ENCODE measurements at regions not wholly inside any gene's neighbourhood (a gene's known extent, or its start where the extent isn't known, plus 50 kb on each side); places are given as distances from the start of the nearest gene placed in this dataset.

GRCh38 chr18:65380986-65381385, 369.8 kb upstream of the CDH7 start:
- TF ChIP-seq CTCF (conservative IDR thresholded peaks at IDR 0.05) = no peak
- H3K27ac ChIP-seq = no peak overlapping the region

- no peak overlapping the region for H3K27ac ChIP-seq
- no peak for TF ChIP-seq CTCF (conservative IDR thresholded peaks at IDR 0.05)
These were observed 370.2 kb upstream of the CDH7 start for GRCh38 chr18:65380571-65380970.

- TF ChIP-seq CTCF (conservative IDR thresholded peaks at IDR 0.05) = no peak
These were observed 377.9 kb upstream of the CDH7 start for GRCh38 chr18:65372904-65373303.

GRCh38 chr18:65365245-65365980, 385.4 kb upstream of the CDH7 start:
- TF ChIP-seq CTCF (conservative IDR thresholded peaks at IDR 0.05) = no peak
- H3K27ac ChIP-seq = no peak overlapping the region

More at GRCh38 chr18:65372904-65373303, 377.9 kb upstream of the CDH7 start:
- no peak overlapping the region for H3K27ac ChIP-seq

- no peak for TF ChIP-seq CTCF (conservative IDR thresholded peaks at IDR 0.05)
- H3K27ac ChIP-seq = no peak overlapping the region
These were observed 386.7 kb upstream of the CDH7 start for GRCh38 chr18:65363911-65364632.

GRCh38 chr18:65363011-65363410, 387.8 kb upstream of the CDH7 start:
- H3K27ac ChIP-seq = no peak overlapping the region
- no peak for TF ChIP-seq CTCF (conservative IDR thresholded peaks at IDR 0.05)

DNA sequence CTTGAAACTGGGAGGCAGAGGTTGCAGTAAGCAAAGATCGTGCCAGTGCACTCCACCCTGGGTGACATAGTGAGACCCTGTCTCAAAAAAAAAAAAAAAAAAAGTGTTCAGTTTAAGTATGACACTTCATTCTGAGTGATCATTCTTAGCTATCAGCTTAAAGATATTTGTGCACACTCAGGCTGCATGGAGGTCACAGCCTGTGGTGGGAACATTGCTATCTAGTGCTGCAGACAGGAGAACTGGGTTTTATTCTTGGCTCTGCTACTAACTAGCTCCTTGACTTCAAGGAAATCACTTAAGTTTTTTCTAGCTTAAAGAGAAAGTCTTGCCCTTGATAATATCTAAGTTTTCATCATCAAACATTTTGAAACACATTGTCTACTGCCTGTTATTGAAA, 391.3 kb upstream of the CDH7 start:
- no peak for TF ChIP-seq CTCF (conservative IDR thresholded peaks at IDR 0.05)
- no peak overlapping the region for H3K27ac ChIP-seq

Data from VCaP (cell line).